Aorta (tissue), 5 donors: ENCODE measurements at regions not wholly inside any gene's neighbourhood (a gene's known extent, or its start where the extent isn't known, plus 50 kb on each side); places are given as distances from the start of the nearest gene placed in this dataset.

Experiments used
- ATAC-seq: fragments of 200-7000 bp; cut with Tn5 transposase; one replicate; pipeline ENCODE4 v1.9.1; 2022; ENCODE audit warnings: moderate library complexity; ENCODE audit not compliant: low FRiP score
- DNase-seq, 2 donors: peaks; one replicate each; pipeline ENCODE4 v3.0.0-alpha.2; 2020
- H3K27ac ChIP-seq, 2 donors: one replicate each; pipeline ENCODE4 v1.5.1; 2013; ENCODE audit warnings: low read length in 2 of 2, mild to moderate bottlenecking in 2 of 2, moderate library complexity in 2 of 2, control low read depth in 1 of 2, inconsistent platforms in 1 of 2, low read depth in 1 of 2
- H3K27me3 ChIP-seq, 2 donors: one replicate each; pipeline ENCODE4 v1.6.1; 2013; ENCODE audit warnings: control low read depth in 1 of 2, low read length in 1 of 2, mild to moderate bottlenecking in 1 of 2, moderate library complexity in 1 of 2; ENCODE audit not compliant: insufficient read depth in 2 of 2, control insufficient read depth in 1 of 2
- H3K36me3 ChIP-seq, 2 donors: one replicate each; pipeline ENCODE4 v1.6.1; 2013; ENCODE audit warnings: control low read depth in 1 of 2, low read length in 1 of 2, mild to moderate bottlenecking in 1 of 2; ENCODE audit not compliant: insufficient read depth in 2 of 2, control insufficient read depth in 1 of 2
- H3K4me1 ChIP-seq, 2 donors: one replicate each; pipeline ENCODE4 v1.6.1; 2013; ENCODE audit warnings: low read length in 2 of 2, control low read depth in 1 of 2, mild to moderate bottlenecking in 1 of 2, moderate library complexity in 1 of 2; ENCODE audit not compliant: insufficient read depth in 2 of 2, control insufficient read depth in 1 of 2
- H3K4me3 ChIP-seq, 2 donors: one replicate each; pipeline ENCODE4 v1.5.1; 2013; ENCODE audit warnings: low read length in 2 of 2, control low read depth in 1 of 2, mild to moderate bottlenecking in 1 of 2
- H3K9me3 ChIP-seq: one replicate; pipeline ENCODE4 v1.6.1; 2013; ENCODE audit warnings: mild to moderate bottlenecking, low read length; ENCODE audit not compliant: control insufficient read depth
- WGBS, 2 donors: extraction: QIAGEN DNeasy Blood & Tissue Kit; methylation state at CpG; one replicate each; pipeline ENCODE4 v1.1.7; 2013; 5-methylcytosine and 5-hydroxymethylcytosine counted together
- intact Hi-C, 2 donors: fragments of 100-400 bp; cut with DNase I; formaldehyde crosslinking; loops; one replicate each; pipeline versions ENCODE4 v1.14.2 to v1.15.0; 2022
- donor health status: healthy with polysubstance abuse.
- donor health status: Bipolar disorder and iron deficiency.
- donor health status: DM: no; HTN: no; CAD: no.
- donor health status: DM: no; HTN: no; CAD: no.
- donor health status: DM: yes; HTN: yes; CAD: no.

DNA sequence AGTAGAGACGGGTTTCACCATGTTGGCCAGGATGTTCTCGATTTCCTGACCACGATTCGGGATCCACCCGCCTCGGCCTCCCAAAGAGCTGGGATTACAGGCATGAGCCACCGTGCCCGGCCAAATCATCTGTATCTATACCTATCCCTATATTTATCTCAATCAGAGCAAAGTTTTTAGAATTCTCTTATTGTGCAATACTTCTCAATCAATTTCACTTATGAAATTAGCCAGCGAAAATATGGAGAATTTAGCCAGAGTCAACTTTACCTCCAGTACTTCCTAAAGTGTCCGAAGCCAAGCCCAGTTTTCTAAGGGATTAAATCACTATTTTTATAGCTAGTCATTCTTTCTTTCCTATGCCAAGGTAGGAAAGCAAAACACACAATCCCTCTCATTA, 319.1 kb upstream of the PFKP start:
- DNase-seq, result no peak
- ATAC-seq, result no peak
- Histone ChIP-seq H3K27me3 (no peaks in the 10 kb centered on the region), H3K27ac (no peak overlapping the region), H3K4me1 (no peaks in the 10 kb centered on the region), H3K36me3 (no peaks in the 10 kb centered on the region), H3K4me3 (no peak overlapping the region), H3K9me3 (no peaks in the 10 kb centered on the region)
- intact Hi-C loops, result no loop called here
- 87 to 94% methylated on average over 10 of the region's 10 CpGs for WGBS, 2 donors

GRCh38 chr10:2746638-2747037, 320.7 kb upstream of the PFKP start:
- intact Hi-C loops, result no loop called here
- no peak for ATAC-seq

GRCh38 chr10:2745666-2746065, 321.7 kb upstream of the PFKP start:
- no peaks in the 10 kb centered on the region for H3K4me1 ChIP-seq
- 79 to 80% methylated on average over 5 of the region's 5 CpGs for WGBS, 2 donors
- no peaks in the 10 kb centered on the region for H3K36me3 ChIP-seq
- no peaks in the 10 kb centered on the region for H3K9me3 ChIP-seq
- H3K27me3 ChIP-seq, result no peaks in the 10 kb centered on the region
- no peak overlapping the region for H3K27ac ChIP-seq
- intact Hi-C loops, result no loop called here
- ATAC-seq (no peak), DNase-seq (no peak)
- H3K4me3 ChIP-seq, result no peak overlapping the region

More at GRCh38 chr10:2746638-2747037, 320.7 kb upstream of the PFKP start:
- WGBS, 2 donors, result 90% methylated on average over 8 of the region's 8 CpGs
- Histone ChIP-seq H3K27me3 (no peaks in the 10 kb centered on the region), H3K27ac (no peak overlapping the region), H3K9me3 (no peaks in the 10 kb centered on the region), H3K4me3 (no peak overlapping the region), H3K4me1 (no peaks in the 10 kb centered on the region), H3K36me3 (no peaks in the 10 kb centered on the region)
- DNase-seq, result no peak

DNA sequence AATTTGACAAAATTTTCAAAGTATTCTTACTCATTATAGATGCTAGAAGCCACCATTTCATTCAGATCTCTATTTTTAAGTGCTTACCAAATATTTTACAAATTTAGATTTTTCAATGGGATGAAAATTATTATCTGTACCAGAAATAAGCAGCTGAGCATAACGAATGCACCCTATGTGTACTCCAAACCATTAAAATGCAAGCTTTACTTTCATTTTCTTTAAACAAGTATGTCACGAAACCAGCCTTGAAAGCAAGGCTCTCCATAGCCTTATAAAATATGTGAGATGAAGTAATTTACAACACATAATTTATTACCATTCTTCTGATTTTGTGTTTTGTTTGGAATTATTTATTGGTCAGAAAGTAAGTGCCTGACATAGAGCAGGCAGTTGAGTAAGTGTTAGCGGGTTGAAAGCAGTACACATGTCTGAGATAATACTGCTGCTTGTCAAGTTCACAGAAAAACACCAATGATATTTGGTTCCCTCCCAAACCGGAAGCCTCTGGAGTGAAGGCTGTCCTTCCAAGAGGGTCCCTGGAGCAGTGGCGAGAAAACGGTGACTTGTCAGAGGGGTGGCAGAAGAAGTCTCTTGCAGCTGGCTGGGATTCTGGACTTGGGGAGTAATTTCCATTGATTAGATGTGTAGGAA, 322.7 kb upstream of the PFKP start:
- no peak for DNase-seq
- Histone ChIP-seq H3K27ac (no peak overlapping the region), H3K4me3 (no peak overlapping the region), H3K36me3 (no peaks in the 10 kb centered on the region), H3K4me1 (no peaks in the 10 kb centered on the region), H3K27me3 (no peaks in the 10 kb centered on the region), H3K9me3 (no peaks in the 10 kb centered on the region)
- intact Hi-C loops, result no loop called here
- no peak for ATAC-seq
- 23 to 29% methylated on average over 6 of the region's 6 CpGs for WGBS, 2 donors

- no peak overlapping the region for H3K27ac ChIP-seq
- peaks cover 1% of the 10 kb centered on the region for H3K9me3 ChIP-seq
- no peak for ATAC-seq
- 62 to 67% methylated on average over 19 of the region's 19 CpGs for WGBS, 2 donors
- no peak overlapping the region for H3K4me3 ChIP-seq
- no peaks in the 10 kb centered on the region for H3K4me1 ChIP-seq
- intact Hi-C loops, result no loop called here
- no peaks in the 10 kb centered on the region for H3K36me3 ChIP-seq
- DNase-seq, result no peak
- H3K27me3 ChIP-seq, result no peaks in the 10 kb centered on the region
Measured at GRCh38 chr10:2734603-2735002, 332.7 kb upstream of the PFKP start.

DNA sequence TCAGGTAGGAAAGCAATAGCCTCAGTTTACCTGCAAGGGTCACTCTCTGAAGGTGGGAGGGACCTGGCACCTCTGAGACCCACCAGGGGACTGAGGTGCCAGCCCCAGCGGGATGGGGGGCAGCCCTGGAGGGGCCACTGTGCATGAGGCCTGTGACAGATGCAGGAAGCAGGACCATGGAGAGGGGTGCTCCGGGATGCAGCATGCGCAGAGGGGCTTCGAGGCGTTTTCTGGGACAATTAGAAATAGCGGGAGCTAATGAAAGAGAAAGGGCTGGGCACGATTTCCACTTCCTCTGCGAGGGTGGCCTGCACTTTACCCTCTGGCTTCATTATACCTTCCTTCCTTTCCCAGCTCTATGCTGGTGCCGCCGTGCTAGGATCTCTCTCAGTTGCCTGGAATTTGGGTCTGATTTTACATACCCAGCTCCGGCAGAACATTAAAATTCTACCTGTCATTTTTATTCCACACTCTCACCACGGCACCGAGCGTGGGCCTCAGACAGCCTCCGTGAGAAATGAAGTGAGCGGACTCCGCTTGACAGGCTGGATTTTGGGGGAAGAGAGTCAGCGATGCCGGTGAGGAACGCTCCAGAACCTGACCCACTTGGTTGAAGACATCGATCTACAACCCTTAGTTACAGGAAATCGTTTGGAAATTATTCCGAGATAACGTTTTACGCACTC, 333.9 kb upstream of the PFKP start:
- no peak for ATAC-seq
- Histone ChIP-seq H3K27ac (no peak overlapping the region), H3K4me1 (no peaks in the 10 kb centered on the region), H3K9me3 (peaks cover 1% of the 10 kb centered on the region), H3K4me3 (no peak overlapping the region), H3K36me3 (no peaks in the 10 kb centered on the region), H3K27me3 (no peaks in the 10 kb centered on the region)
- no peak for DNase-seq
- 87 to 89% methylated on average over 25 of the region's 25 CpGs for WGBS, 2 donors
- intact Hi-C loops, result no loop called here

DNA sequence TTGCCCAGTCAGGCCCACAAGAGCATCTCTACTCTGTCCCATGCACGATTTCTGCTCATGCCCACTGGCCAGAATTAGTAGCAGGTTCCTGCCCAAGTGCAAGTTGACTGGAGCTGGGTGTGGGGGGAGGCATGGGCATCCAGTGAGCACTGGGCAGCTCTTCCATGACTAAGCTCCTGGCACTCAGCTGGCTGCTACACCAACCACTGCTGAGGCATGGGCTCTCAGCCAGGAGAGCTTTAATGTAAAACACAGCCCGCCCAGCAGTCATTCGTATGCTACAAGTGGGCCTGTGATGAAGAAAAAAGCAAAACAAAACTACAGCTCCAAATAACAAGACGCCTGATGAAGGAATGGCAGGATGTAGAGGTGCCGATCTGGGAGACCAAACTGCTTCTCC, 335.4 kb upstream of the PFKP start:
- no peak for DNase-seq
- H3K27me3 ChIP-seq, result no peaks in the 10 kb centered on the region
- intact Hi-C loops, result no loop called here
- H3K36me3 ChIP-seq, result no peaks in the 10 kb centered on the region
- peaks cover 1% of the 10 kb centered on the region for H3K9me3 ChIP-seq
- no peaks in the 10 kb centered on the region for H3K4me1 ChIP-seq
- H3K4me3 ChIP-seq, result no peak overlapping the region
- no peak overlapping the region for H3K27ac ChIP-seq
- 64 to 75% methylated on average over 5 of the region's 5 CpGs for WGBS, 2 donors
- ATAC-seq, result no peak

DNA sequence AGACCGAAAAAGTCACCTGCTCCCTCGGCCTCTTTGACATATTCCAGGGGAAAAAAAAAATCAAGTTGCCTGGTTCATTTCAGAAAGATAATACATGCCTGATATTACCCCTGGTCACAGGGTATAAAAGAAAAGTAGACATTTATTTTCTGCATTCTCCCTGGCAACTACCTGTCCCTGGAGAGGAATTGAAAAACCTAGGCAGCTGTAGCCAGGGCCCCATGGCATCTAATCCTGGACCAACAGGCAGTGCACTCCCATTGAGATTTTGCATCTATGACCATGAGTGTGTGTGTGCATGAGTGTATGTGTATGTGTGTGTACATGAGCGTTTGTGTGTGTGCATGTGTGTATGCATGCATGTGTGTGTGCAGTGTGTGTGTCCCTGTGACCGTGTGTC, 338.2 kb upstream of the PFKP start:
- no peak for ATAC-seq
- Histone ChIP-seq H3K36me3 (no peaks in the 10 kb centered on the region), H3K4me1 (no peaks in the 10 kb centered on the region), H3K4me3 (no peak overlapping the region), H3K27me3 (no peaks in the 10 kb centered on the region), H3K27ac (no peak overlapping the region), H3K9me3 (peaks cover 1% of the 10 kb centered on the region)
- intact Hi-C loops, result no loop called here
- 62 to 71% methylated on average over 4 of the region's 4 CpGs for WGBS, 2 donors
- no peak for DNase-seq

DNA sequence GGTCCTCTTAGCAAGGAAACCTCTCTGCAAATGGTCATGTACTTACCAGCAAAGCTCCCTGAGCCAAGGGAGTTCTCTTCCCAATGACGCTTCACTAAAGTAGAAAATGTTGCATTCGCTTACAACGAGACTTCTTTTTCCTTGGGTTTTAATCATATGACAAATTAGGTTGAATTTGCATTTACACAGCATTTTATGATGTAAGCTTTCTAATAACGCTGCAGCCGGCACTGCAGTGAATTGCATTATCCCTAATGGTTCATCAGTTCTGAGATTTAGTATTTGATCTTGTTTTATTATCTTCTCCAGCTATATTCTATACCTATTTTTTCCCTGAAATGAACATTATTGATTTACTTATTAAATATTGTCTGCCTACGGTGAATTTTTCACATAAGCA, 339.3 kb upstream of the PFKP start:
- no peaks in the 10 kb centered on the region for H3K36me3 ChIP-seq
- peaks cover 1% of the 10 kb centered on the region for H3K9me3 ChIP-seq
- H3K4me1 ChIP-seq, result no peaks in the 10 kb centered on the region
- 88 to 90% methylated on average over 6 of the region's 6 CpGs for WGBS, 2 donors
- DNase-seq, result no peak
- intact Hi-C loops, result no loop called here
- no peak overlapping the region for H3K27ac ChIP-seq
- no peak overlapping the region for H3K4me3 ChIP-seq
- no peak for ATAC-seq
- H3K27me3 ChIP-seq, result no peaks in the 10 kb centered on the region
